ENCODE measurements at regions not wholly inside any gene's neighbourhood (a gene's known extent, or its start where the extent isn't known, plus 50 kb on each side); places are given as distances from the start of the nearest gene placed in this dataset.

GRCh38 chr3:150253622-150254021 lies 154.5 kb upstream of the TSC22D2 start:
- no peak for DNase-seq
- 45 to 52% methylated on average over 3 of the region's 3 CpGs for WGBS, 2 experiments (ENCODE audit: low coverage in 1 of 2, low lambda C conversion rate in 2 of 2, missing lambda C conversion rate in 2 of 2)

GRCh38 chr3:150252462-150252861 lies 155.6 kb upstream of the TSC22D2 start:
- H3K9me2 ChIP-seq (ENCODE audit: insufficient read depth) = no peaks in the 10 kb centered on the region
- no peaks in the 10 kb centered on the region for H3K36me3 ChIP-seq (ENCODE audit: low read depth)
- H3K27me3 ChIP-seq (replicated peaks; ENCODE audit: insufficient read depth) = no peaks in the 10 kb centered on the region
- peak; percentile 37 for DNase-seq
- in situ Hi-C loops (cut with MboI) = no loop called here
- no peak overlapping the region for H3K4me2 ChIP-seq (ENCODE audit: unreplicated experiment)
- H3F3A ChIP-seq (ENCODE audit: insufficient read depth) = peaks cover 17% of the 10 kb centered on the region
- H2AFZ ChIP-seq = peak overlapping the region; percentile 40
- H3K4me3 ChIP-seq = no peak overlapping the region
- peaks cover 47% of the 10 kb centered on the region for H3K4me1 ChIP-seq (ENCODE audit: insufficient read depth)
- TF ChIP-seq EZH2phosphoT487 (IDR thresholded peaks at IDR 0.05; ENCODE audit: insufficient read depth, low read depth) = no peak
- TF ChIP-seq EZH2 (IDR thresholded peaks at IDR 0.05; ENCODE audit: insufficient read depth, poor library complexity, severe bottlenecking) = no peak
- H3K9me3 ChIP-seq (ENCODE audit: low read depth) = no peaks in the 10 kb centered on the region
- WGBS, 2 experiments (ENCODE audit: low coverage in 1 of 2, low lambda C conversion rate in 2 of 2, missing lambda C conversion rate in 2 of 2) = 29 to 37% methylated on average over 2 of the region's 2 CpGs
- no peaks in the 10 kb centered on the region for H4K20me1 ChIP-seq (ENCODE audit: insufficient read depth)
- H3K9ac ChIP-seq = no peak overlapping the region
- no peaks in the 10 kb centered on the region for H3K79me2 ChIP-seq (ENCODE audit: insufficient read depth)
- peak overlapping the region; percentile 53 for H3K27ac ChIP-seq

More at GRCh38 chr3:150253622-150254021, 154.5 kb upstream of the TSC22D2 start:
- no peak overlapping the region for H3K4me3 ChIP-seq
- TF ChIP-seq EZH2 (IDR thresholded peaks at IDR 0.05; ENCODE audit: insufficient read depth, poor library complexity, severe bottlenecking) = no peak
- no peak for TF ChIP-seq EZH2phosphoT487 (IDR thresholded peaks at IDR 0.05; ENCODE audit: insufficient read depth, low read depth)
- H4K20me1 ChIP-seq (ENCODE audit: insufficient read depth) = no peaks in the 10 kb centered on the region
- in situ Hi-C loops (cut with MboI) = no loop called here
- no peaks in the 10 kb centered on the region for H3K9me2 ChIP-seq (ENCODE audit: insufficient read depth)
- no peak overlapping the region for H3K9ac ChIP-seq
- peaks cover 39% of the 10 kb centered on the region for H3K4me1 ChIP-seq (ENCODE audit: insufficient read depth)
- H3K79me2 ChIP-seq (ENCODE audit: insufficient read depth) = no peaks in the 10 kb centered on the region
- no peaks in the 10 kb centered on the region for H3K9me3 ChIP-seq (ENCODE audit: low read depth)
- no peaks in the 10 kb centered on the region for H3K36me3 ChIP-seq (ENCODE audit: low read depth)
- no peak overlapping the region for H3K4me2 ChIP-seq (ENCODE audit: unreplicated experiment)
- H2AFZ ChIP-seq = no peak overlapping the region
- H3F3A ChIP-seq (ENCODE audit: insufficient read depth) = peaks cover 11% of the 10 kb centered on the region
- no peak overlapping the region for H3K27ac ChIP-seq
- H3K27me3 ChIP-seq (replicated peaks; ENCODE audit: insufficient read depth) = no peaks in the 10 kb centered on the region

- H3F3A ChIP-seq (ENCODE audit: insufficient read depth) = peaks cover 17% of the 10 kb centered on the region
- H3K4me3 ChIP-seq = no peak overlapping the region
- TF ChIP-seq EZH2phosphoT487 (IDR thresholded peaks at IDR 0.05; ENCODE audit: insufficient read depth, low read depth) (no peak), EZH2 (IDR thresholded peaks at IDR 0.05; ENCODE audit: insufficient read depth, poor library complexity, severe bottlenecking) (no peak)
- in situ Hi-C loops (cut with MboI) = no loop called here
- peaks cover 47% of the 10 kb centered on the region for H3K4me1 ChIP-seq (ENCODE audit: insufficient read depth)
- H3K4me2 ChIP-seq (ENCODE audit: unreplicated experiment) = peak overlapping the region; percentile 52
- no peaks in the 10 kb centered on the region for H3K27me3 ChIP-seq (replicated peaks; ENCODE audit: insufficient read depth)
- no peaks in the 10 kb centered on the region for H3K36me3 ChIP-seq (ENCODE audit: low read depth)
- H4K20me1 ChIP-seq (ENCODE audit: insufficient read depth) = no peaks in the 10 kb centered on the region
- DNase-seq = peak; percentile 66
- peak overlapping the region; percentile 34; the same call in 1 of the 2 replicates for H3K9ac ChIP-seq
- no peaks in the 10 kb centered on the region for H3K9me2 ChIP-seq (ENCODE audit: insufficient read depth)
- no peaks in the 10 kb centered on the region for H3K79me2 ChIP-seq (ENCODE audit: insufficient read depth)
- H2AFZ ChIP-seq = peak overlapping the region; percentile 40
- peak overlapping the region; percentile 53 for H3K27ac ChIP-seq
- 20 to 23% methylated on average over 5 of the region's 5 CpGs for WGBS, 2 experiments (ENCODE audit: low coverage in 1 of 2, low lambda C conversion rate in 2 of 2, missing lambda C conversion rate in 2 of 2)
- H3K9me3 ChIP-seq (ENCODE audit: low read depth) = no peaks in the 10 kb centered on the region
These were observed 156.7 kb upstream of the TSC22D2 start for GRCh38 chr3:150251187-150252062.

GRCh38 chr3:150249779-150250470 lies 158.2 kb upstream of the TSC22D2 start:
- TF ChIP-seq EZH2 (IDR thresholded peaks at IDR 0.05; ENCODE audit: insufficient read depth, poor library complexity, severe bottlenecking) (no peak), EZH2phosphoT487 (IDR thresholded peaks at IDR 0.05; ENCODE audit: insufficient read depth, low read depth) (no peak)
- Histone ChIP-seq H3K27ac (peak overlapping the region; percentile 65; the same call in 1 of the 2 replicates), H4K20me1 (ENCODE audit: insufficient read depth) (no peaks in the 10 kb centered on the region), H3K9me3 (ENCODE audit: low read depth) (no peaks in the 10 kb centered on the region), H3K79me2 (ENCODE audit: insufficient read depth) (no peaks in the 10 kb centered on the region), H3K4me1 (ENCODE audit: insufficient read depth) (peaks cover 47% of the 10 kb centered on the region), H3K9ac (no peak overlapping the region), H3K36me3 (ENCODE audit: low read depth) (no peaks in the 10 kb centered on the region), H3K4me3 (no peak overlapping the region), H3K9me2 (ENCODE audit: insufficient read depth) (no peaks in the 10 kb centered on the region), H3K27me3 (replicated peaks; ENCODE audit: insufficient read depth) (no peaks in the 10 kb centered on the region), H2AFZ (peak overlapping the region; percentile 61; the same call in 1 of the 2 replicates), H3K4me2 (ENCODE audit: unreplicated experiment) (peak overlapping the region; percentile 60), H3F3A (ENCODE audit: insufficient read depth) (peaks cover 17% of the 10 kb centered on the region)
- no peak for DNase-seq
- in situ Hi-C loops (cut with MboI) = no loop called here
- WGBS, 2 experiments (ENCODE audit: low coverage in 1 of 2, low lambda C conversion rate in 2 of 2, missing lambda C conversion rate in 2 of 2) = 60 to 65% methylated on average over 7 of the region's 7 CpGs
